ENCODE measurements at regions not wholly inside any gene's neighbourhood (a gene's known extent, or its start where the extent isn't known, plus 50 kb on each side); places are given as distances from the start of the nearest gene placed in this dataset.
"Not testable (repeated sequence)": the region's sequence is repeated elsewhere in the genome, so short reads cannot be mapped to it uniquely, and the experiment has no call there.

DNA sequence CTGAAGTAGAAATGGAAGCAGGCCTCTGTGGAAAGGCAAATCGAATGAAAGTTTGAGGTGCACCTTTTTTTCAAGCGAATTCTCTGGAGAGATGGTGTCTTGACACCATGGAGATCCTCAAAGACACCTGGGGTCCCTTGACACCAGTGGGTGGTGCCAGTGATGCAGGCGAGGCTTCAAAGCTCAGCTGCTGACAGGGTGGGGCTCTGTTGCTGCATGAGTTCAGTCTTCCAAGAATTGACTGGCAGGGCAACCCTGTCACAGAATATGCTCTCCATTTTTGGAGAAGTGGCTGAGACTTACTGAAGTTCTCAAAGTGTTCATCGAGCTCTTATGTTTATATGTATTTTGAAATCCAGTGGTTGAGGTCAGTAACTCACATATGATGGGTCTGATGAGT is 1741.6 kb downstream of the SPATA31A7 start:
- TF ChIP-seq, protein P1, sequence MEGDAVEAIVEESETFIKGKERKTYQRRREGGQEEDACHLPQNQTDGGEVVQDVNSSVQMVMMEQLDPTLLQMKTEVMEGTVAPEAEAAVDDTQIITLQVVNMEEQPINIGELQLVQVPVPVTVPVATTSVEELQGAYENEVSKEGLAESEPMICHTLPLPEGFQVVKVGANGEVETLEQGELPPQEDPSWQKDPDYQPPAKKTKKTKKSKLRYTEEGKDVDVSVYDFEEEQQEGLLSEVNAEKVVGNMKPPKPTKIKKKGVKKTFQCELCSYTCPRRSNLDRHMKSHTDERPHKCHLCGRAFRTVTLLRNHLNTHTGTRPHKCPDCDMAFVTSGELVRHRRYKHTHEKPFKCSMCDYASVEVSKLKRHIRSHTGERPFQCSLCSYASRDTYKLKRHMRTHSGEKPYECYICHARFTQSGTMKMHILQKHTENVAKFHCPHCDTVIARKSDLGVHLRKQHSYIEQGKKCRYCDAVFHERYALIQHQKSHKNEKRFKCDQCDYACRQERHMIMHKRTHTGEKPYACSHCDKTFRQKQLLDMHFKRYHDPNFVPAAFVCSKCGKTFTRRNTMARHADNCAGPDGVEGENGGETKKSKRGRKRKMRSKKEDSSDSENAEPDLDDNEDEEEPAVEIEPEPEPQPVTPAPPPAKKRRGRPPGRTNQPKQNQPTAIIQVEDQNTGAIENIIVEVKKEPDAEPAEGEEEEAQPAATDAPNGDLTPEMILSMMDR (IDR thresholded peaks at IDR 0.05), result not testable (repeated sequence)
- TF ChIP-seq POLR2A (IDR thresholded peaks at IDR 0.05), result not testable (repeated sequence)

All from body of pancreas (tissue), 4 donors.